Non-pigmented ciliary epithelial cell (primary cell): ENCODE measurements at regions not wholly inside any gene's neighbourhood (a gene's known extent, or its start where the extent isn't known, plus 50 kb on each side); places are given as distances from the start of the nearest gene placed in this dataset.
A peak's percentile ranks its signal among the peaks of the same experiment; 100 is the strongest.

Experiments
- DNase-seq: peaks from one replicate; pipeline ENCODE4 v3.0.0-alpha.2; 2010; ENCODE audit warnings: low read depth

DNA sequence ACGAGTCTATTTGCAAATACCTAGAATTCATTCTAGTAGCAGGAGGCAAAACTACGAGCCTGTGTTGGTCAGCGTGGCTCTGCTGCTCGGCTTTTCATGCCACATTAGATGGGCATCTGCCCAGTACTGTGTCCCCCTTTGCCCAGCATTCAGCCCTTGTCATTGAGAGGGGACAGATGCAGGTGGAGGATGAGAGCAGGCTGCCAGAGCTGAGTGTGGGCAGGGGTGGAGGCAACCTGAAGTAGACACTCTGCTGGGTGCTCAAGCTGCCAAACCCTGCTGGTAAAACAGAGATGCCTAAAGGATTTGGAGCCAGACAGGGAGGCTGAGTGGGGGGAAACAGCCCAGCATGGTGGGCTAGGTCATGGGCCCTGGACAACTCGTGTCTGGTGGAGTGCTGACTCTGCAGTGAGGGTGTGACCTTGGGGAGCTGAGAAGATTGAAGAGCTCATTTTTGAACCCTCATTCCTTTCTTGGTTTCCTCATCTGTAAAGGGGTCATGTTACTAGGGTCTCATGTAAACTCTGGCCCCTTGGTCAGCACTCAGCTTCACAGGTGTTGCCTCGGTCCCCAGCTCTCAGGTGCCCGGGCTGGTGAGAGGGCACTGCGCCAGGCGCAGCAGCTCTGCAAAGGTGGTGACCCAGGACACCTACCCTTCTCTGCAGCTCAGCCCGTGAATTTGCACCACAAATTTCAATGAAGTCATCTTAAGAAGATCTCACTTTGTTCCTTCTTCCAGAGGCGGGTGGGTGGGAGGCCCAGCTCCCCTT is 64.2 kb upstream of the BHLHE23 start:
- DNase-seq = no peak

DNA sequence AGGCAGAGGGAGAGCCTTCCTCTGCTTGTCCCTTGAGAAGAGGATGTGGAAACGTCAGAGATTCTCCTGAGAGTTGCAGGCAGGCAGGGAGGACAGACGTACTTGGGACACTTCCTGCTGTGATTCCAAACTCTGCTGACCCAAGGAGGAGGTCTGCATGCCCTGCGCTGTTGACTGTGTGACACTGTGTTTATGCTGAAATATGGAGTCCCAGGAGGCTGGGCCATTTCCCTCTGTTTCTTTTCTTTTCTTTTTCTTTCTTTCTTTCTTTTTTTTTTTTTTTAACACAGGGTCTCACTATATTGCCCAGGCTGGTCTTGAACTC is 63.5 kb upstream of the BHLHE23 start:
- DNase-seq = no peak

DNA sequence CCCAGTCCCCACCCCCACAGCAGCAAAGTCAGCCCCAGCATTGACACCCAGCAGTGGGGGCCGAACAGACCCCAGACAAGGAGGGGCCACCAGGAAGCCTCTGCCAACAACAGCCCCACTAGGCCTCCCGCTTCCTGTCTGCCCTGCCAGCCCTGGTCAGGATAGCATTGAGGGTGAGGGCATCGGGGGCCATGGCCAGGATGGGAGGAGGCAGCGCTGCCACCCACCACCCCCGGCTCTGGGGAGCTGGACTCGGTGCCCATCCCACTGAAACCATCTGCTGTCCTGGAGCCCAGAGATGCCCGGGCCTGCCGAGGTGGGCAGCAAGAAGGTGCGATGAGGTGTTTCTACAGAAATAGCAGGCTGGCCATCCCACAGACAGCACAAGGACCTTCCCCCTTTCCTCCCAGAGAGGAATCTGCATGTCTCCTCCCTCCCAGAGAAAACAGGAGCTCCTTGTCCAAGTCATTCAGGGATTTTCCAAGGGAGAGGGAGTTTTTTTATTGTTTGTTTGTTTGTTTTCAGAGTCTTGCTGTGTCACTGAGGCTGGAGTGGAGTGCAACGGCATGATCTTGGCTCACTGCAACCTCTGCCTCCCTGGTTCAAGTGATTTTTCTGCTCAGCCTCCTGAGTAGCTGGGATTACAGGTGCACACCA is 62.1 kb upstream of the BHLHE23 start:
- no peak for DNase-seq

DNA sequence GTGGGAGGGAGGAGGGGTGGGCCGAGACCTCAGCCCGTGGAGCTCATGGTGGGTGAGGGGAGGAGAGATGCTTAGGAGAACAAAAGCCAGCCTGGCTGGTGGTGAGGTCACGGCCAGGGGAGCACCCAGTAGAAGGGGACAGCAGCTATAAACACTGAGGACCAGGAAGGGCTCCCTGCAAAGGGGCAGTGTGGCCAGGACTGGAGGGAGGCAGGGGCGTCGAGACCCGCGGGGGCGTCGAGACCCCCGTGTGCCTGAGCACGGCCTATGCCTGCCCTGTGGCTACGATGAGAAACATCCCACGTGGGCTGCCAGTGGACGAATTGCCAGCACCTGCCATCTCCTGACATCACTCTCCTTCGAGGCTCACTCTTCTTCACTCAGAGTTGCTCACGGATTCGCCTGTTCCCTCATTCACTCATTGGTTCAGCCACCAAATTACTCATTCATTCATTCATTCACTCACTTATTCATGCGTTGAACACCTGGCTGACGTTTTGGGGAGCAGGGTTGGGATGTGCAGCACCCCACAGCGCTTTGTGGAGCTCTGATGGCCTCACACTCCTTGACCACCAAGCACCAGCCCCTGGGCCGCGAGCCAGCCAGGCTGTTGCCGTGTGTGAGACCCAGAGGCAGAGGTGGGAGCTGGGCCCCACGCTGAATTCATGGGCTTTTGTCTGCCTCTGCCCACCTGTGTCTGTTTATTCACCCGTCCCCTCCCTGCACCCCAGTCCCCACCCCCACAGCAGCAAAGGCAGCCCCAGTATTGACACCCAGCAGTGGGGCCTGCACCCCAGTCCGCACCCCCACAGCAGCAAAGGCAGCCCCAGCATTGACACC is 61.2 kb upstream of the BHLHE23 start:
- DNase-seq = no peak

DNA sequence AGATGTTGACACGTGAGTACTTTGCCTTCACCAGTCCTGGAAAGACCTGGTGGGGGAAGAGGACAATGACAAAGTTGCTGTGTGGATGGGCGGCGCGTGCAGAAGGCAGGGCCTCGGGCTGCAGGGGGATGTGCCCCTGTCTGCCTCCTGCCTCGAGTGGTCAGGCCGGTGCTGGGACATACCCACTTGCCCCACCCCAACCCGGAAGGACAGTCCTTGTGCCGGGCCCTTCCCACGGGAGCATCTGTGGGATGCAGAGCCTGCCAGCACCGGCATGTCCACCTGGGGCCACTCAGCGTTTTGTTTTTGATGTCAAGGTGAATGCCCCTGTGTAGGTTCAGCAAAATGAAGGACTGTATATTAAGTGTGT is 60.5 kb upstream of the BHLHE23 start:
- DNase-seq = no peak

DNA sequence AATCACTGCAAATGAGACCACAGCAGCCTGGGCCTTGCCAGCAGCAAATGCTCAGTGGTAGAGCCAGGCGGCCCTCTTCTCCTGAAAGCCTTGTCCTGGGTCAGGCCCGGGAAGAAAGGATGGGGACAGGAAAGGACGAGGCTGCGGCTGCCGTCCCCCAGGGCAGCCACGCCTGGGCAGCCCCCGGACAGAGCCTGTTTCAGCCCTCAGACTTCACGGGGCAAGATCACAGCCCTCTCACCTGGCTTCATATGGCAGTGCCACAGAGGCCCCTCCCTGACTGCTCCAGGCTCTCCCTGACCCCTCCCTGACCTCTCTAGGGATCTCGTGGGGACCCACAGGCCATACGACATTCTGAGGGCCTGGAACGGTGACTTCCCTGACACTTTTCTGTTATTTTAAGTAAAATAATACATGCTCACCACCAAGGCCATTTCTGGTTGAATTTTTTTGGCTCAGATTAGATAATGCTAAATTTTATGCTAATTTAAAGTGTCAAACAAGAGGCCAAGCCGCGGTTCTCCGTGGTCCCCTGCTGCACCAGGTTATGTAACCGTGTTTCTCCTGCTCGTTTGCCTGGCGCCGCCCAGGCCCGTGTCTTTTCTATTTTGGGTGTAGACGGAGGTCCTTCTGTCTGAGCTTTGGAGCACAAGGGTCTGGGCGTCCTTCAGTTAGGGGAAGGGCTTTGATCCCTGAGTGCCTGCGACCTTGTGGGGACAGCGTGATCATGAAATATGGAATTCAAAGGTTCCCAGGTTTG is 59.9 kb upstream of the BHLHE23 start:
- no peak for DNase-seq

DNA sequence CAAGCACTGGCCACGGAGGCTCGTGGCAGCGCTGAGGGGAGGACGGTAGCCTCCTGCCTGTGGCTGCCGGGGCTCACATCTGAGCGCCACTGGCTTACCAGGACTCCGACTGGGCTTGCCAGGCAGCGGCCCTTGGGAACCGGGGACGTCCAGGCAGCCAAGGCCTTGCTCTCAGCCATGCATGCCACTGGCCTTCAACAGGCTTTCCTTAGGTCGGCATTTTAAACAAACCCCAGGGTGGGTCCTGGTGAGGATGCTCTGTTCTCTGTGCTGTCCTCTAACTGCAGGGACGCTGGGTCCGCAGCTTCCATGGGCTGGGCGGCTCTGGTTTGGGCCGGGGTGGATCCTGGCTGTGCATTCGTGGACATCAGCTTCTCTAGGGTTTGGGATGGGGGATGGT is 59.1 kb upstream of the BHLHE23 start:
- no peak for DNase-seq

DNA sequence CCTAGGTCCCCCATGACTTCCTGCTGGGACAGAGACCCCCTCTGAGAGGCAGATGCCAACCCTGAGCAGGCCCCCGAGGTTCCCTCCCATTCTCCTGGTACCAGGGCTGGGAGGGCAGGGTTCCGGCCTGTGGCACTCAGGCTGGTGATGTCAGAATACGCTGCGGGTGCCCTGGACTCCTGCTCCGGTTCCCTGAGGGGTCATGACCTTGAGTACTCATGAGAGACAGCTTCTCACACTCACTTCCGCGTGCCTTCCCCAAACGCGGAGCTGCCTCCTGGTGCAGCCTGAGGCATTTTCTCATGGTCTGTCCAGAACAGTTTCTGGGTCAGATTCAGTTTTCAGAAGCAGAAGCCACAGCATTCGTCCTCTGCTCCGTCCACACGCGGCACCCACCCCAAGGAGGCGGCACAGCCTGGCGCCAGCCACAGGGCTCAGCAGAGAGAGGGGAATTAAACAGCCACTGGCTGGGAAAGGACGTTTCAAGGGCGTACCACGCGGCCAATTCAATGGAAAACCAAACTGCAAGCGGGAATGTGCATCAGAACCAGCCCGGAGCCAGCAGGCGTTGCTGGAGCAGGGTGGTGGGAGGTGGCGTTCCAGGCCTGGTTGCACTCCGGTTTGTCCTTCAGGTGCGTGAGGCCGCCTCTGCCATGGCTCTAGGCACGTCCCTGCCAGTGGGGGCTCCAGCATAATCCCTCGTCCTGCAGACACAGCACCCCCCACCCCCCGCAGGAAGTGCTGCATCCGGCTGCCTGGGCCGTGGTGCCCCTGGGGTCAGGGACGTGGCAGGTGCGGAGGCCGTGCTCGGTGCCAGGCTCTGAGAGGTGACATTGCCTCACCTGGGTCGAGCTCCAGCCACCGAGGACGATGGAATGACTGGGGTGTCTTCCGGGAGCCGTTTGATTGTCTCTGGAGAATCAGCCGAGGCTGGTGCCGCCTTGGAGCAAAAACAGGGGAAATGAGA is 58.3 kb upstream of the BHLHE23 start:
- DNase-seq = no peak

DNA sequence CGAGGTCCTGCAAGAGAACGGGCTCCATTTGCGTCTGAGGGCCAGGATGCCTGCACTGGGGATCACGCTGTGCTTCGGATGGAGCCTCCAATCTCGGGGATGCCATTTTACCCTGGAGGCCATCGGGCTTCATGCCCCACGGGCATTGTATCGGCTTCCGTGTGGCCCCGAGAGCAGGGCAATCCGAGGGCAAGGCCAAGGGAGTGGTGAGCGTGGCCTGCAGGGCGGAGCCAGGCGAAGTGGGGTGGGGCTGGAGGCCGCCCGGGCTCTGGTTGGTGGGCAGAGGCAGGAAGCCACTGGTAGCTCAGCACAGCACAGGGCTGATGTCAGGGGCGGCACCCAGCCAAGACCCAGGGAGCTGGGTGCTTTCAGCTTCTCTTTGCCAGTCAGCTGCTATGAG is 57.5 kb upstream of the BHLHE23 start:
- no peak for DNase-seq

DNA sequence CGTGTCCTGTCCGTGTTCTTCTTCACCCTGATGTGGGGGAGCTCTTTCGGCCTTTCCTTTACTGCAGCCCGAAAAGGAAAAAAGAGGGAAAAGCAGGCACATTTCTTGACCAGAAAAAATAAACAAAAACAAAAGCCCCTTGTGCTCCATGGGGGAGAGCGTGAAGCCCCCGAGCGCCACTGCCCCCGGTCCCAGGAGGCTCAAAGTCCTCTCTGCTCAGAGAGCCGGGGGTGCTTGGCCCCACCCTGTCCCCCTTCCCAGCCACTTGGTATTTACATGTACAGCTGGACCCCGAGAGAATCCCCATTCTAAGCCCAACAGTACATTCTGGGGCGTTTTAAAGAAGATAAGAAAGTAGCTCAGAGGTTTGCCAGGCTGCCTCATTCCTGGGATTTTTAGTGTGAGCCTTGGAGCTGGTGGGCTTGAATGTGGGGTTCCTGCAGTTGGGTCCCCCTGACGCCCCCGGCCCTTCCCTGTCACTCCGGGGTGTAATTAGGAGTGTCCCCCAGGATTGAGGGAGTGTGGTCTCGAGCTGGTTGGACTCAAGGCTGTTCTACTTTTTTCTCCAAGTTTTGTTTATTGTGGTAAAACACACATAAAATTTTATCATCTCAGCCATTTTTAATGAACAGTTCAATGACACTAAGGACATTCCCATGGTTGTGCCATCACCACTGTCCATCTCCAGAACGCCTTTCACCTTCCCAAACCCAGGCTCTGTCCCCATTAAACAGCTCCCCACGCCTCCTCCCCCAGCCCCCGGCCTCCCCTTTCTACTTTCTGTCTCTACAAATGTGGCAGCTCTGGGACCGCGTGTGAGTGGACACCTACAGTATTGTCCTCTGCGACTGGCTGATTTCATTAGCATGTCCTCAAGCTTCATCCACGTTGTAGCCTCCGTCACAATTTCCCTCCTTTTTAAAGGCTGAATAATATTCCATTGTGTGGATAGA is 55.7 kb upstream of the BHLHE23 start:
- DNase-seq = no peak

DNA sequence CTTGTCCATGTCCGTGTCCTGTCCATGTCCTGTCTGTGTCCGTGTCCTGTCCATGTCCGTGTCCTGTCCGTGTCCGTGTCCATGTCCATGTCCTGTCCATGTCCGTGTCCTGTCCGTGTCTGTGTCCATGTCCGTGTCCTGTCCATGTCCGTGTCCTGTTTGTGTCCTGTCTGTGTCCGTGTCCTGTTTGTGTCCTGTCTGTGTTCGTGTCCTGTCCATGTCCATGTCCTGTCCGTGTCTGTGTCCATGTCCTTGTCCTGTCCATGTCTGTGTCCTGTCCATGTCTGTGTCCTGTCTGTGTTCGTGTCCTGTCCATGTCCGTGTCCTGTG is 55.0 kb upstream of the BHLHE23 start:
- DNase-seq = no peak

DNA sequence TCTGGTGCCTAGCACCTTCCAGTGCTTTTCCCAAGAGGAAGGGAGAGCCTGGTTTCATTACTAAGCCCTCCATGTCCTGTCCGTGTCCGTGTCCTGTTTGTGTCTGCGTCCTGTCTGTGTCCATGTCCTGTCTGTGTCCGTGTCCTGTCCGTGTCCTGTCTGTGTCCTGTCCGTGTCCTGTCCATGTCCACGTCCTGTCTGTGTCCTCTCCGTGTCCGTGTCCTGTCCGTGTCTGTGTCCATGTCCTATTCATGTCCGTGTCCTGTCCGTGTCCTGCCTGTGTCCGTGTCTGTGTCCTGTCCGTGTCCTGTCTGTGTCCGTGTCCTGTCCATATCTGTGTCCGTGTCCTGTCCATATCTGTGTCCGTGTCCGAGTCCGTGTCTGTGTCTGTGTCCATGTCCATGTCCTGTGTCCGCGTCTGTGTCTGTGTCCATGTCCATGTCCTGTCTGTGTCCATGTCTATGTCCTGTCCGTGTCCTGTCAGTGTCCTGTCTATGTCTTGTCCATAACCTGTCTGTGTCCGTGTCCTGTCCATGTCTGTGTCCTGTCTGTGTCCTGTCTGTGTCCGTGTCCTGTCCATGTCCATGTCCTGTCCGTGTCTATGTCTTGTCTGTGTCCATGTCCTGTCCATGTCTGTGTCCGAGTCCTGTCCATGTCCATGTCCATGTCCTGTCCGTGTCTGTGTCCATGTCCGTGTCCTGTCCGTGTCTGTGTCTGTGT is 54.4 kb upstream of the BHLHE23 start:
- DNase-seq = no peak

DNA sequence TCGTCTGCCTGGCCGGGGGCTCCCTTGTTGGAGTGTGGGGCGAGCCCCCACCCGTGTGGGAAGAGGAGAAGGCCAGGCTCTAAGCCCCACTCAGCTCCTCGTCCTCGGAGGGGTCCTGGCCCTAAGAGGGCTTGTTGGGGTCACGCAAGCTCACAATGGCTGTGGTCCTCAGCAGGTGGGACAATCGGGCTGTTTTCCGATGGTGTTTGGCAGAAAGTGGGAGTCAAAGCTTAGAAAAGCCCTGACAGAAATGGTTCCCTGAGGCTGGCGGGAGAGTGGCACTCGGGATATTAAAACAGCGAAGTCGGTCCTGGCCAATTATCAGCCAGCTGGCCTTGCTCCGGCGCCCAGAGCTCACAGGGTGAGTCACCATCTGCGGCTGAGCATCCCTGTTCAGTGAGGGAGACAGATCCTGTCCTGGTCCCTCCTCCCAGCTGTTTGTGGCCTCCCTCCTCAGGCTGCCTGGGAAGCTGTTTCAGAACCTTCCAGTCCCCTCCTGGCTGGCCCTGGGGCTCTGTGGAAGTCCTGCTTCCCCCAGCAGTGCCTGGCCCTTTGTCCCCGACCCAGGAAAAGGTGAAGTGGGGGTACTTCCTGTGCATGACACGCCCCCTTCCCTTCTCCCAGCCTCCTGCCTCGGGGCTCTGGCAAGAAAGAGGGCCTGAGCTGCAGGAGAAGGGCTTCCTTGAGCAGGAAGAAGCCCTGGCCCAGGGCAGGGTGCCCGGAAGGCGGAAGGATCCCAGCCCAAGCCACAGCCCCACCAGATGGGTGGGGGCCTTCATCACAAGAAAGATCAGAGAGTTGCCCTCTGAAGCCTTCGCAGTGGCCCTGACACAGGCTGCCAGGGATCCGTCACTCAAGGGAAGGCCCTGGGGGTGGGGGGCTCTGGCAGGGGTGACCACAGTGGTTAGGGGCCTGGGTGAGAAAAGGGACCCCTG is 53.6 kb upstream of the BHLHE23 start:
- DNase-seq = peak; percentile 20

DNA sequence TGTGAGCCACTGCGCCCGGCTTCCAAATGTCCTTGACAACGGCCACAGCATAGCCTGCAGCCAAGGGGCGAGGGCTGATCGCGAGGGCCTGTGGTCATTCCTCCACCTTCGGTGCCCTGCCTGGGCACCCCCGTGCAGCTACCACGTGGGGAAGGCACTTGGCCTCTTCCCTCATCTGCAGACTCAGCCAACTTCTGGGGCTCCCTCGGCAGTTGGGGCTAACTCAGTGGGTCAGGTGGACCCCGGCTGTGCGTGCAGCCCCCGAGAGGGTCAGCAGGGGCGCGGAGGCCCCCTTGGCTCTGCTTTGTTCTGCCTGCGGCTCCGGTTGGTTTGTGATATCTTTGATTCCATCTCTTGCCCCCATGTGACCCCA is 52.9 kb upstream of the BHLHE23 start:
- no peak for DNase-seq

DNA sequence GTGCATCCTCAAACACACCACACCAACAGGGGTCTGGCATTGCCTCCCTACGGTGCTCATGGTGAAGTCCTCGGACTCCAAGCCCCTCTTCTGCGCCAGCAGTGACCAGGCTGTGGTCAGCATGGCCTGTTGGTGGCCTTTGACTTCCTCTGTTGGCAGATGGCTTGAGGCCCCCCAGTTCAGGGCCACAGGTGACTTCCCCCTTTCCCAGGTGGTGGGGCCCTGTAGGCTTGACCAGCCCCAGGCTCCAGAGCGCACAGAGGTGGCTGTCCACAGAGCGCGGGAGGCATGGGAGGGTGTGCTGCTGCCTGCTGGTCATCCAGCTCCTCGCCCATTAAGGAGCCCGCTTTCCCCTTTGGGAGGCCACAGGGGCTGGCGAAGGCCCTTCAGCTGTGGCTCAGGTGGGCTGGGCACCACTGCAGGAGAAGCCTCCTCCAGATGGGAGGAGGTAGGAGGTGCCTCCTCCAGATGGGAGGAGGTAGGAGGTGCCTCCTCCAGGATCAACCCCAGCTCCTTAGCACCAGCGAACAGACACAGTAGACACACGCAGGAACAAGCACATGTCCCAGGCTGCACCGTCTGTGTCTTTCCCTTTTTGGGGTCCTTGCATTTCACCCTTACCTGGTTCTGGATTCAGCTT is 52.1 kb upstream of the BHLHE23 start:
- DNase-seq = no peak

DNA sequence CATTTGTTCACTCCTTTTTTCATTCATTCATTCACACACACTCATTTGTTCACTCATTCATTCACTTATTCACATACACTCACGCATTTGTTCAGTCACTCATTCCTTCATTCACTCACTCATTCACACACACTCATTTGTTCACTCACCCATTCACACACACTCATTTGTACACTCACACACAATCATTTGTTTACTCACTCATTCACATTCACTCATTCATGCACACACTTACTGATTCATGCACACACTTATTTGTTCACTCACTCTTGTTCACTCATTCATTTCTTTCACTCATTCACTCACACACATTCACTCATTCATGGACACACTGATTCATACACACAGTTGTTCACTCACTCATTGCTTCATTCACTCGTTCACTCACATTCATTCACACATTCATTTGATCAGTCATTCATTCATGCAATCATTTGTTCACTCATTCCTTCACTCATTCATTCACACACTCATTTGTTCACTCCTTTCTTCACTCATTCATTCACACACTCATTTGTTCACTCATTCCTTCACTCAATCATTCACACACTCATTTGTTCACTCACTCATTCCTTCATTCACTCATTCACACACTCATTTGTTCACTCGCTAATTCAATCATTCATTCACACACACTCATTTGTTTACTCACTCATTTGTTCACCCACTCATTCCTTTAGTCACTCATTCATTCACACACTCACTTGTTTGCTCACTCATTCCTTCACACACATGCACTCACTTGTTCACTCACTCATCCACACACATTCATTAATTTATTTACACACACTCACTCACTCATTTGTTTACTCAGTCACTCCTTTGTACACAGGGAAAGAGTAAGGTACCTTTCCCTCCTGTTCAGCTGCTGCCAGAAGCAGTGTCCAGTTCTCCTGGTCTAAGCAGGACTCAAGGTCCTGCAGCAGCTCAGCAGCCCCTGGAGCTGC is 50.7 kb upstream of the BHLHE23 start:
- no peak for DNase-seq
